Stomach (tissue), 8 donors: ENCODE measurements at regions not wholly inside any gene's neighbourhood (a gene's known extent, or its start where the extent isn't known, plus 50 kb on each side); places are given as distances from the start of the nearest gene placed in this dataset.

ENCODE experiments used
- DNase-seq, 2 donors: peaks; one replicate each; pipeline versions ENCODE4 v3.0.0 to v3.0.0-alpha.2; 2013 to 2019
- H3K27ac ChIP-seq, 5 donors: fragments of 200-600 bp in 4 of 5; sonication (generic) in 4 of 5; one replicate each; pipeline ENCODE4 v1.5.1; 2013 to 2019; ENCODE audit warnings: mild to moderate bottlenecking in 1 of 5, moderate library complexity in 1 of 5
- H3K27me3 ChIP-seq, 3 donors: fragments of 200-600 bp; sonication (generic); one replicate each; pipeline ENCODE4 v1.5.1; 2017 to 2019; ENCODE audit warnings: mixed run types in 1 of 3
- H3K36me3 ChIP-seq, 4 donors: fragments of 200-600 bp; sonication (generic); 1 replicate in 3 of 4; 2 replicates in 1 of 4; pipeline ENCODE4 v1.5.1; 2016 to 2019
- H3K4me1 ChIP-seq, 4 donors: fragments of 200-600 bp; sonication (generic); one replicate each; pipeline ENCODE4 v1.5.1; 2016 to 2019
- H3K4me3 ChIP-seq, 4 donors: fragments of 200-600 bp; sonication (generic) in 3 of 4; one replicate each; pipeline ENCODE4 v1.5.1; 2016 to 2019; ENCODE audit warnings: mild to moderate bottlenecking in 1 of 4
- H3K9me3 ChIP-seq, 4 donors: fragments of 200-600 bp; sonication (generic); one replicate each; pipeline ENCODE4 v1.5.1; 2016 to 2019
- EP300 ChIP-seq: sonication (generic); formaldehyde crosslinking; IDR thresholded peaks from one replicate; pipeline ENCODE4 v1.6.1; 2017; ENCODE audit warnings: antibody characterized with exemption
- POLR2A ChIP-seq, 4 donors: fragments of 450-650 bp; IDR thresholded peaks; one replicate each; pipeline ENCODE4 v1.6.1; 2016; ENCODE audit warnings: antibody characterized with exemption in 4 of 4, control low read depth in 2 of 4, mild to moderate bottlenecking in 1 of 4, moderate library complexity in 1 of 4
- POLR2AphosphoS5 ChIP-seq, 3 donors: sonication (generic); formaldehyde crosslinking; IDR thresholded peaks; one replicate each; pipeline ENCODE4 v1.6.1; 2016; ENCODE audit warnings: antibody characterized with exemption in 3 of 3
- WGBS, 5 donors: extraction: QIAGEN DNeasy Blood & Tissue Kit in 3 of 5; methylation state at CpG; one replicate each; pipeline versions ENCODE4 v1.1.5 to v1.1.7; 2013 to 2018; 5-methylcytosine and 5-hydroxymethylcytosine counted together
- intact Hi-C: fragments of 100-400 bp; cut with DNase I; formaldehyde crosslinking; loops from one replicate; pipeline ENCODE4 v1.15.1; 2023; ENCODE audit warnings: low total_unique reads
- TF ChIP-seq, protein P1 (sequence below), 7 experiments: fragments of 450-650 bp in 4 of 7; fragments of 200-600 bp in 3 of 7; sonication (generic) in 3 of 7; IDR thresholded peaks; one replicate each; pipeline ENCODE4 v1.5.1; 2016 to 2019; ENCODE audit warnings: antibody characterized with exemption in 7 of 7, control low read depth in 2 of 7, mild to moderate bottlenecking in 1 of 7
- donor health status: healthy with polysubstance abuse.
- donor health status: Bipolar disorder and iron deficiency.
- donor health status: healthy.

- TF ChIP-seq POLR2A (IDR thresholded peaks at IDR 0.05): no peak
- TF ChIP-seq, protein P1, sequence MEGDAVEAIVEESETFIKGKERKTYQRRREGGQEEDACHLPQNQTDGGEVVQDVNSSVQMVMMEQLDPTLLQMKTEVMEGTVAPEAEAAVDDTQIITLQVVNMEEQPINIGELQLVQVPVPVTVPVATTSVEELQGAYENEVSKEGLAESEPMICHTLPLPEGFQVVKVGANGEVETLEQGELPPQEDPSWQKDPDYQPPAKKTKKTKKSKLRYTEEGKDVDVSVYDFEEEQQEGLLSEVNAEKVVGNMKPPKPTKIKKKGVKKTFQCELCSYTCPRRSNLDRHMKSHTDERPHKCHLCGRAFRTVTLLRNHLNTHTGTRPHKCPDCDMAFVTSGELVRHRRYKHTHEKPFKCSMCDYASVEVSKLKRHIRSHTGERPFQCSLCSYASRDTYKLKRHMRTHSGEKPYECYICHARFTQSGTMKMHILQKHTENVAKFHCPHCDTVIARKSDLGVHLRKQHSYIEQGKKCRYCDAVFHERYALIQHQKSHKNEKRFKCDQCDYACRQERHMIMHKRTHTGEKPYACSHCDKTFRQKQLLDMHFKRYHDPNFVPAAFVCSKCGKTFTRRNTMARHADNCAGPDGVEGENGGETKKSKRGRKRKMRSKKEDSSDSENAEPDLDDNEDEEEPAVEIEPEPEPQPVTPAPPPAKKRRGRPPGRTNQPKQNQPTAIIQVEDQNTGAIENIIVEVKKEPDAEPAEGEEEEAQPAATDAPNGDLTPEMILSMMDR (IDR thresholded peaks at IDR 0.05): no peak
- TF ChIP-seq EP300: no peak
- TF ChIP-seq POLR2AphosphoS5 (IDR thresholded peaks at IDR 0.05): no peak
- WGBS, 5 donors: 56 to 64% (median 61%) methylated on average over 3 of the region's 3 CpGs
- intact Hi-C loops: no loop called here
- no peak overlapping the region for H3K27ac ChIP-seq
- H3K4me1 ChIP-seq: no peaks in the 10 kb centered on the region
- no peaks in the 10 kb centered on the region for H3K36me3 ChIP-seq
- no peak for DNase-seq
- H3K4me3 ChIP-seq: no peak overlapping the region
- H3K27me3 ChIP-seq: no peaks in the 10 kb centered on the region
- H3K9me3 ChIP-seq: no peaks in the 10 kb centered on the region
Observed at GRCh38 chr6:119602215-119603178, 252.9 kb upstream of the MAN1A1 start.

DNA sequence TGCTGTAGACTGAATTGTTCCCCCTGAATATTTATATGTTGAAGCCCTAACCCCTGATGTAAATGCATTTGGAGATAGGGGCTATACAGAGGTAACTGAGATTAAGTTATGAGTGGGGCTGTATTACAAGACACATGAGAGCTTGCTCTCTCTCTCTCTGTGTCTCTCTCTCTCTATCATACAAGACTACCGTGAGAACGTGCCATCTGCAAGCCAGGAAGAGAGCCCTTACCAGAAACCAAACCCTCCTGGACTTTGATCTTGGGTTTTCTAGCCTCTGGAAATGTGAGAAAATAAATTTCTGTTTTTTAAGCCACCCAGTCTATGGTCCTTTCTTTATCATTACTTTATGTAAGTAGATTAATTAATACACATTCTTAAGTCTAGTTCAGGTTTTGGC is 249.3 kb upstream of the MAN1A1 start:
- no peaks in the 10 kb centered on the region for H3K36me3 ChIP-seq

GRCh38 chr6:119594907-119595306 is 245.3 kb upstream of the MAN1A1 start:
- Histone ChIP-seq H3K27me3 (no peaks in the 10 kb centered on the region), H3K4me3 (no peak overlapping the region), H3K27ac (no peak overlapping the region), H3K36me3 (no peaks in the 10 kb centered on the region), H3K9me3 (no peaks in the 10 kb centered on the region), H3K4me1 (no peaks in the 10 kb centered on the region)
- TF ChIP-seq, protein P1 (IDR thresholded peaks at IDR 0.05): no peak
- TF ChIP-seq POLR2A (IDR thresholded peaks at IDR 0.05) (no peak), POLR2AphosphoS5 (IDR thresholded peaks at IDR 0.05) (no peak), EP300 (no peak)
- peak in 1 of 2 donors; percentile 38 for DNase-seq
- intact Hi-C loops: no loop called here

More for the DNA sequence above, 249.3 kb upstream of the MAN1A1 start:
- H3K4me1 ChIP-seq: no peaks in the 10 kb centered on the region
- no peak overlapping the region for H3K4me3 ChIP-seq
- TF ChIP-seq POLR2A (IDR thresholded peaks at IDR 0.05) (no peak), POLR2AphosphoS5 (IDR thresholded peaks at IDR 0.05) (no peak), EP300 (no peak)
- TF ChIP-seq, protein P1 (IDR thresholded peaks at IDR 0.05): no peak
- no peaks in the 10 kb centered on the region for H3K27me3 ChIP-seq
- H3K9me3 ChIP-seq: no peaks in the 10 kb centered on the region
- DNase-seq: peak in 1 of 2 donors; percentile 9
- H3K27ac ChIP-seq: no peak overlapping the region
- intact Hi-C loops: no loop called here
- 56 to 92% (median 85%) methylated on average over 2 of the region's 2 CpGs for WGBS, 5 donors

- H3K27ac ChIP-seq: no peak overlapping the region
- H3K9me3 ChIP-seq: no peaks in the 10 kb centered on the region
- 84 to 92% (median 89%) methylated on average over 2 of the region's 2 CpGs for WGBS, 5 donors
- no peak overlapping the region for H3K4me3 ChIP-seq
- TF ChIP-seq POLR2AphosphoS5 (IDR thresholded peaks at IDR 0.05) (no peak), POLR2A (IDR thresholded peaks at IDR 0.05) (no peak), EP300 (no peak)
- TF ChIP-seq, protein P1 (IDR thresholded peaks at IDR 0.05): no peak
- DNase-seq: no peak
- intact Hi-C loops: no loop called here
- no peaks in the 10 kb centered on the region for H3K4me1 ChIP-seq
- no peaks in the 10 kb centered on the region for H3K36me3 ChIP-seq
- no peaks in the 10 kb centered on the region for H3K27me3 ChIP-seq
Observed at GRCh38 chr6:119591235-119591634, 241.7 kb upstream of the MAN1A1 start.
